HEK293T (cell line): ENCODE measurements at regions not wholly inside any gene's neighbourhood (a gene's known extent, or its start where the extent isn't known, plus 50 kb on each side); places are given as distances from the start of the nearest gene placed in this dataset.

ENCODE experiments used
- CTCF ChIA-PET: fragments of 350-600 bp; formaldehyde crosslinking; extraction: SDS; loops from one replicate; lab custom pipeline; 2021; ENCODE audit warnings: antibody characterized with exemption, inconsistent platforms; lab: Yijun Ruan, JAX
- POLR2A ChIA-PET: fragments of 350-600 bp; formaldehyde crosslinking; extraction: SDS; loops from one replicate; lab custom pipeline; 2020; ENCODE audit warnings: antibody characterized with exemption, inconsistent platforms; lab: Yijun Ruan, JAX
- DNase-seq: peaks from one replicate; pipeline ENCODE4 v3.0.0; 2012; ENCODE audit warnings: mixed read lengths; ENCODE audit errors: extremely low spot score
- ARNT ChIP-seq: fragments of 450-650 bp; IDR thresholded peaks from 2 replicates; pipeline ENCODE4 v1.6.1; 2017; ENCODE audit warnings: mild to moderate bottlenecking
- BHLHE40 ChIP-seq: fragments of 450-650 bp; IDR thresholded peaks from 2 replicates; pipeline ENCODE4 v1.6.1; 2016; ENCODE audit warnings: mild to moderate bottlenecking, moderate library complexity, borderline replicate concordance
- CTBP1 ChIP-seq: fragments of 450-650 bp; IDR thresholded peaks from 2 replicates; pipeline ENCODE4 v1.6.1; 2016; ENCODE audit warnings: borderline replicate concordance
- ELF4 ChIP-seq: fragments of 450-650 bp; IDR thresholded peaks from 2 replicates; pipeline ENCODE4 v1.6.1; 2017; ENCODE audit warnings: antibody characterized with exemption
- FOXA1 ChIP-seq: fragments of 450-650 bp; IDR thresholded peaks from 2 replicates; pipeline ENCODE4 v1.6.1; 2016; ENCODE audit warnings: mild to moderate bottlenecking
- FOXK2 ChIP-seq: fragments of 450-650 bp; IDR thresholded peaks from 2 replicates; pipeline ENCODE4 v1.6.1; 2016; ENCODE audit warnings: mild to moderate bottlenecking
- FOXM1 ChIP-seq: fragments of 450-650 bp; IDR thresholded peaks from 2 replicates; pipeline ENCODE4 v1.6.1; 2017; ENCODE audit warnings: mild to moderate bottlenecking, borderline replicate concordance
- HDGF ChIP-seq: fragments of 450-650 bp; IDR thresholded peaks from 2 replicates; pipeline ENCODE4 v1.6.1; 2017; ENCODE audit warnings: antibody characterized with exemption, borderline replicate concordance
- L3MBTL2 ChIP-seq: fragments of 450-650 bp; conservative IDR thresholded peaks from 2 replicates; pipeline ENCODE4 v1.6.1; 2016; ENCODE audit warnings: mild to moderate bottlenecking
- LEF1 ChIP-seq: fragments of 450-650 bp; IDR thresholded peaks from 2 replicates; pipeline ENCODE4 v1.6.1; 2017; ENCODE audit warnings: mild to moderate bottlenecking, borderline replicate concordance
- NFRKB ChIP-seq: fragments of 450-650 bp; IDR thresholded peaks from 2 replicates; pipeline ENCODE4 v1.6.1; 2016; ENCODE audit warnings: mild to moderate bottlenecking, moderate library complexity
- SP1 ChIP-seq: fragments of 450-650 bp; IDR thresholded peaks from 2 replicates; pipeline ENCODE4 v1.6.1; 2017
- SUZ12 ChIP-seq: fragments of 450-650 bp; IDR thresholded peaks from 2 replicates; pipeline ENCODE4 v1.6.1; 2016; ENCODE audit warnings: mild to moderate bottlenecking
- TARDBP ChIP-seq: fragments of 450-650 bp; IDR thresholded peaks from 2 replicates; pipeline ENCODE4 v1.6.1; 2016
- ZNF384 ChIP-seq: fragments of 450-650 bp; IDR thresholded peaks from 2 replicates; pipeline ENCODE4 v1.6.1; 2016
- TF ChIP-seq, protein P1 (sequence below): fragments of 450-650 bp; IDR thresholded peaks from 2 replicates; pipeline ENCODE4 v1.6.1; 2016

GRCh38 chr6:137954253-137954652 is 87.2 kb downstream of the TNFAIP3 start:
- CTCF ChIA-PET, result interaction anchor here (0.7 kb wide), 1 partner anchor 21 kb away, joined by 3 read pairs; no protein-coding TSS in a partner anchor
- no peak for DNase-seq
- TF ChIP-seq LEF1, result no peak
- TF ChIP-seq HDGF, result no peak
- no peak for TF ChIP-seq ZNF384
- no peak for TF ChIP-seq TARDBP
- no peak for TF ChIP-seq FOXM1
- no peak for TF ChIP-seq FOXK2
- no peak for TF ChIP-seq NFRKB
- TF ChIP-seq ARNT, result no peak
- TF ChIP-seq, protein P1, sequence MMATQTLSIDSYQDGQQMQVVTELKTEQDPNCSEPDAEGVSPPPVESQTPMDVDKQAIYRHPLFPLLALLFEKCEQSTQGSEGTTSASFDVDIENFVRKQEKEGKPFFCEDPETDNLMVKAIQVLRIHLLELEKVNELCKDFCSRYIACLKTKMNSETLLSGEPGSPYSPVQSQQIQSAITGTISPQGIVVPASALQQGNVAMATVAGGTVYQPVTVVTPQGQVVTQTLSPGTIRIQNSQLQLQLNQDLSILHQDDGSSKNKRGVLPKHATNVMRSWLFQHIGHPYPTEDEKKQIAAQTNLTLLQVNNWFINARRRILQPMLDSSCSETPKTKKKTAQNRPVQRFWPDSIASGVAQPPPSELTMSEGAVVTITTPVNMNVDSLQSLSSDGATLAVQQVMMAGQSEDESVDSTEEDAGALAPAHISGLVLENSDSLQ, result no peak
- no peak for TF ChIP-seq FOXA1
- TF ChIP-seq BHLHE40, result no peak
- POLR2A ChIA-PET, result no interaction called here

DNA sequence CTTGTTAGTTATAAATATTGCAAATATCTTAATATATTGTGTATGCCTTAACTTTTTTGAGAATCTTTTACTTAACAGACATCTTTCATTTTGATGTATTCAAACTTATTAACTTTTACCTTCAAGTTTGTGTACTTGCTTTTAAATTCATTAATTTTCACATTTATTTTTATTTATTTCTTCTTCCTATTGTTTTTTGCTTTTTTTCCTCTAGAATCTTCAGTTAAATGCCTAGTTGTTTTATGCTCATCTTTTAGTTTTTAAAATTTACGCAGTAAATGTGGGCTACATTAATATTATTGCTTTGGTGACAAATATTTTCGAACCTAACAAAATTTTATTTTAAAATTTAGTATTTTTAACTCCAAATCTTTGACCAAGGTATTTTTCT is 89.0 kb downstream of the TNFAIP3 start:
- no peak for DNase-seq
- CTCF ChIA-PET, result no interaction called here
- POLR2A ChIA-PET, result no interaction called here
- TF ChIP-seq TARDBP, result no peak
- no peak for TF ChIP-seq FOXK2
- no peak for TF ChIP-seq FOXA1
- TF ChIP-seq CTBP1, result no peak
- no peak for TF ChIP-seq SP1
- no peak for TF ChIP-seq FOXM1
- no peak for TF ChIP-seq ARNT
- no peak for TF ChIP-seq L3MBTL2
- TF ChIP-seq ZNF384, result no peak
- TF ChIP-seq ELF4, result no peak
- no peak for TF ChIP-seq BHLHE40
- TF ChIP-seq NFRKB, result no peak
- no peak for TF ChIP-seq LEF1
- TF ChIP-seq SUZ12, result no peak
- TF ChIP-seq HDGF, result no peak
- TF ChIP-seq, protein P1, result no peak

- ChIA-PET CTCF (no interaction called here), POLR2A (no interaction called here)
These were observed 90.4 kb downstream of the TNFAIP3 start for GRCh38 chr6:137957471-137957870.

DNA sequence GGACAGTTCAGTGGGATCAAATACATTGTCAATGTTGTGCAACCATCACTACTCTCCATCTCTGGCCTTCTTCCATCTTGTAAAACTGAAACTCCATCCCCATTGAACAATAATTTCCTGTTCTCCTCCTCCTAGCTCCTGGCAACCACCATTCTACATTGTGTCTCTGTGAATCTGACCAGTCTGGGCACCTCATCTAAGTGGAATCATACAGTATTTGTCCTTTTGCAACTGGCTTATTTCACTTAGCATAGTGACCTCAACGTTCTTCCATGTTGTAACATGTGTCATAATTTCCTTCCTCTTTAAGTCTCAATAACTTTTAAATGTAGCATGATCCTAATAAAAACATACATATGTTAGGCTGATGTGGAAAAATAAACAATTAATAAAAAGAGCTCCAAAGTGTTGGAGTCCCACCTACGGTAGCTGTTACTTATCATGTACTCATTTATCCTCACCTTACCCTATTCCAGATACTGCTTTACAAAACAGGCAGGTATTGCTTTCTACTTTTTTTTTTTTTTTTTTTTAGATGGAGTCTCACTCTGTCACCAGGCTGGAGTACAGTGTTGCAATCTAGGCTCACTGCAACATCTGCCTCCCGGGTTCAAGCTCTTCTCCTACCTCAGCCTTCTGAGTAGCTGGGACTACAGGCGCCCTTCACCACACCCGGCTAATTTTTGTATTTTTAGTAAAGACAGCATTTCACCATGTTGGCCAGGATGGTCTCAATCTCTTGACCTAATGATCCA is 91.9 kb downstream of the TNFAIP3 start:
- DNase-seq, result no peak
- TF ChIP-seq L3MBTL2, result no peak
- TF ChIP-seq FOXK2, result no peak
- ChIA-PET POLR2A (no interaction called here), CTCF (no interaction called here)

More at GRCh38 chr6:137957471-137957870, 90.4 kb downstream of the TNFAIP3 start:
- no peak for DNase-seq
- no peak for TF ChIP-seq FOXK2
- TF ChIP-seq CTBP1, result no peak
- TF ChIP-seq SP1, result no peak
- no peak for TF ChIP-seq ARNT
- TF ChIP-seq LEF1, result no peak
- no peak for TF ChIP-seq ELF4
- no peak for TF ChIP-seq NFRKB
- TF ChIP-seq, protein P1, result no peak
- TF ChIP-seq FOXA1, result no peak
- no peak for TF ChIP-seq HDGF
- TF ChIP-seq TARDBP, result no peak
- TF ChIP-seq ZNF384, result no peak
- no peak for TF ChIP-seq FOXM1
- no peak for TF ChIP-seq L3MBTL2
- TF ChIP-seq BHLHE40, result no peak

- POLR2A ChIA-PET, result no interaction called here
- CTCF ChIA-PET, result no interaction called here
- no peak for DNase-seq
- TF ChIP-seq SUZ12, result no peak
- TF ChIP-seq NFRKB, result no peak
- TF ChIP-seq CTBP1, result no peak
- no peak for TF ChIP-seq FOXM1
- no peak for TF ChIP-seq FOXA1
- TF ChIP-seq BHLHE40, result no peak
- no peak for TF ChIP-seq L3MBTL2
- no peak for TF ChIP-seq TARDBP
- no peak for TF ChIP-seq FOXK2
- TF ChIP-seq HDGF, result no peak
- TF ChIP-seq, protein P1, result no peak
- TF ChIP-seq LEF1, result no peak
- no peak for TF ChIP-seq SP1
- TF ChIP-seq ELF4, result no peak
- no peak for TF ChIP-seq ARNT
These were observed 95.7 kb downstream of the TNFAIP3 start for GRCh38 chr6:137962725-137963124.
